ENCODE measurements at regions not wholly inside any gene's neighbourhood (a gene's known extent, or its start where the extent isn't known, plus 50 kb on each side); places are given as distances from the start of the nearest gene placed in this dataset.
"Not testable (repeated sequence)": the region's sequence is repeated elsewhere in the genome, so short reads cannot be mapped to it uniquely, and the experiment has no call there.

DNA sequence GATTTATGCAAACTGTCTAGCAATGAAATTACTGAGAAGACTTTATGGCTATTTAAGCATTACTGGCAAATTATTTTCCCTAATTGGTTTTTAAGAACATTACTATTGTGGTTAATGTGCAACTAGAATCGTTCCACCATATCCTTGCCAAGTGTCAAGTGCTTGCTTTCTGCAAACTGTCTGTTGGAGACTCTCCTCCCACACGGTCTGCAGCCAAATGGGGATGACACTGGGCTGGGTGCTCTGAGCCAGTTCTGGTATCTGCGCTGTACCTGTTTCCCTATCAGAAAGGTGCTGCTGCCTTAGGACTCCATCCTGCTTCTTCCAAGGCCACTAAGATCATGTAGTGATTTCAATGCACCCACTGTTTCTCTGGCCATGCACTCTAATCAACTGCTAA is 110.4 kb downstream of the RAMP3 start:
- no peak for DNase-seq (ENCODE audit: low spot score)

DNA sequence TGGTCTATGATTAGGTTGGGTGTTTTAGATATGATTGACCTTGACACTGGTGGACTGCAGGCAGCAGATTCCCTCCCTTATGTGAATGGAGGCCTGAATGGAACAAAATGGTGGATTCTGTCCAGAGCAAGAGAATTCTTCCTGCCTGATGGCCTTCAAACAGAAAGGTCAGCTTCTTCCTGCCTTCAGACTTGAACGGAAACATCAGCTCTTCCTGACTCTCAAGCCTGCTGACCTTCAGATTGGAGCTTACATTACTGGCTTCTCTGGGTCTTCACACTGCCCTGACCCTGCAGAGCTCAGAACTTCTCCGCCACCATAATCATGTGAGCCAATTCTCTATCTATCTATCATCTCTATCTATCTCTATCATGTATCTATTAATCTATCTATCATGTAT is 111.6 kb downstream of the RAMP3 start:
- DNase-seq (ENCODE audit: low spot score), result no peak

DNA sequence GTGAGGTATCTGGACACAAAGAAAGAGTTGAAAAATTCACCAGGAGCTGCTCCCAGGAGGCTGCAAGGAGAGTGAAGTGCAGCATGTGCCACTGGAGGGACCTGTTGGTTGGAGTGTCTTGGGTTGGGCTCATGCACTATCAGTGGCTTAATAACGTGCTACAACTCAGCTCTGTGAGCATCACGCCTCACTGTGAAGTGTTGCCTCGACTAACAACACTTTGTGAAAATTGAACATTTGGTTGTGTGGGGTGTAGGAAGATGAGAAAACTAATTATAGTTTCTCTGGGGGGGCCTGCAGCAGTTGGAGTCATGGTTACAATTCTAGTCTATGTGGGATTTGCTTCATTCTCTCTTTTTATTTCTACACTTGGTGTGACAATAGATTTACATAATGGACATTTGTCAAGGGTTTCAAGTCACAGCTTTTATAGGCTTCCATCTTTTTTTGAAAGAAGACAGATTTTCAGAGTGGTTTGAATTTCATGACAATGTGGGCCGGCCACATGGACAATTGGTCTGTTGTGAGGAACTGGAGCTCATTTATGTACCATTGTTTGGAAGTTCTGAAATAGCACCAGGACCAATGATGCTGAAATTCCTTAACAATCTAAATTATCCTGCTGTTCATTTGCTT is 121.3 kb downstream of the RAMP3 start:
- DNase-seq (ENCODE audit: low spot score), result no peak

DNA sequence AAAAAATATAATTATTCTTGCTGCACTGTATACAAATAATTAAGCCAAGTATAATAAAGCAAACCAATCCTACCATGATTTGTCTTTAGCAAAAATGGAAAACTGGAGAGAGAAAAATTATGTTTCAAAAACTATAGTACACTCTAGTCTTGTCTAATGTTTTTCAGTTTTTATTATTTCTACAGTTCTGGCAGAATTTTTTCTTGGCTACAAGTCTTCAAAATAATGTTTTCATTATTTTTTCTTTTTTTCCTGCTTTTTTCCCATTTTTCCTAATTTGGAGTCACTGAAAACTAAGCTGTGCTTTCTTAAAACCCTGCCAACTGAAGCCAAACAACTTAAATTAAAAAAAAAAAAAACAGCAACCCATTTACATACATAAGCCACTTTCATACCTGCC is 132.0 kb downstream of the RAMP3 start:
- DNase-seq (ENCODE audit: low spot score), result not testable (repeated sequence)

DNA sequence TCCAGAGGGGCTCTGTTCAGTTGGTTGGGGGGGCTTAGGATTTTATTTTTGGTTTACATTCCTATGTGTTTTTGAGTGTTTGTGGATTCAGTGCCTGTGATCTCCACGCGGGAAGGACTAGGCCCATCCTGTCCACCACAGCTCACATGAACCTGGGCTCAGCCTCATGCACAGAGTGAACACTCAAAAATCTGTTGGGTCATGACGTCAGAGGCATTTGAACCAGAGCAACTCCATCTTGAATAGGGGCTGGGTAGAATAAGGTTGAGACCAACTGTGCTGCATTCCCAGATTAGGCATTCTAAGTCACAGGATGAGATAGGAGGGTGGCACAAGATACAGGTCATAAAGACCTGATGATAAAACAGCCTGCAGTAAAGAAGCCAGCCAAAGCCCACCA is 133.3 kb downstream of the RAMP3 start:
- no peak for DNase-seq (ENCODE audit: low spot score)

DNA sequence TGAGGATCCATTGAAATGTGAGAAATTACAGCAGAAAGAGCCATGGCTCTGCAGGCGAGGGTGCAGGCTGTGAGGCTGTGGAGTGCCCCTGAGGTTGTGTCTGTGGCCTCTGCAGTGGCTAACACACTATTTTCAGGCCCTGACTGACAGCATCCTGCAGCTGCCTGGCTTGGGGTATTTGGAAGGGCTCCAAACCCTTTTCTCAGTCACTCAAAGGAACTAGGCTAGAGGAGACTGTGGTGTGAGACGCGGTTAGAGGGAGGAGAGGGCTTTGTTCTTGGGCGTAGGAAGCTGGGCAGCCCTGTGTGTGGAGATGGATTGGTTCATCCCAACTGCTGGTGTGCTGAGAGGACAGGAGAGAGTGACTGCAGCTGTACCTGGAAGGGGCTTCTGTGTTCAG is 134.9 kb downstream of the RAMP3 start:
- no peak for DNase-seq (ENCODE audit: low spot score)

DNA sequence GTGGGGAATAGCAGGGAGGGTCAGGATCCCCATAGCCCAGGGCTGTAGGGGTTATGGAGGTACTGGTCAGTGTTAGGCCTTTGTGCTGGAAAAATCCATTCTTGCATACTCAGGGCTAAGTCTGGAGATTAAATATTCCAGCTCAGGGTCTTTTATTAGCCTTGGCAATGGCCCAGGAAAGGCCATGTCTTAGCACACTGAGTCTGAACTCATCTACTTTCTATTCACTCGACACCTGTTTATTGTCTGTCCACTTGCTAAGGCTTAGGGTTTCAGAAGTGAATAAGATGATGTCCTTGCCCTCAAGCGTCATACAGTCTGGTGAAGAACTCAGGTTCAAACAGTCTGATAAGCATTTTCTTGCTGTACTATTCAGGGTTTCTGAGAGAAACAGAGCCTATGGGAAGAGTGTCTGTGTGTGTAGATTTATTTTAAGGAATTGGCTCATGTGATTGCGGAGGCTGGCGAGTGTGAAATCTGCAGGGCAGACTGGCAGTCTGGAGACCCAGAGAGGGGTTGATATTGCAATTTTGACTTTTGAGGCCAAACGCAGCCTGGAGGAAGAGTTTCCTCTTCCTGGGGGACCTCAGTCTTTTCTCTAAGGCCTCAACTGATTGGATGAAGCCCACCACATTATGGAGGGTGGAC is 135.8 kb downstream of the RAMP3 start:
- DNase-seq (ENCODE audit: low spot score), result no peak

DNA sequence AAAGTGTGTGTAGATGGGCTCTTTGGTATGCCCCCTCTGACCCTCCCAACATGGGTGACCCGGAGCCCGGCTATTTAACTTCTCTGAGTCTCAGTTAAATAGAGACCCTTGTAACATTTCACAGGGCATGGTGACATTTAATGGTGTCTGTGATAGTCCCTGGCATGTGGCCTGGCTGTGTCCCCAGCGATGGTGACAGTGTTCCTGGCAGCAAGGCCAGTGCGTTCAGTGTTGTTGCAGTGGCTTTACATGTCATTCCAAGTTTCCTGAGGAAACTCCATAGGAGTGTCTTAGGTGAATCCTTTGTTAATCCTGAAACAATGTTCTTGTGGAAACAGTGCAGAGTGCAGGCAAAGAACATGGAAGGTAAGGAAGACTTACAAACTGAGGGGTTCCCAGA is 137.0 kb downstream of the RAMP3 start:
- DNase-seq (ENCODE audit: low spot score), result no peak

DNA sequence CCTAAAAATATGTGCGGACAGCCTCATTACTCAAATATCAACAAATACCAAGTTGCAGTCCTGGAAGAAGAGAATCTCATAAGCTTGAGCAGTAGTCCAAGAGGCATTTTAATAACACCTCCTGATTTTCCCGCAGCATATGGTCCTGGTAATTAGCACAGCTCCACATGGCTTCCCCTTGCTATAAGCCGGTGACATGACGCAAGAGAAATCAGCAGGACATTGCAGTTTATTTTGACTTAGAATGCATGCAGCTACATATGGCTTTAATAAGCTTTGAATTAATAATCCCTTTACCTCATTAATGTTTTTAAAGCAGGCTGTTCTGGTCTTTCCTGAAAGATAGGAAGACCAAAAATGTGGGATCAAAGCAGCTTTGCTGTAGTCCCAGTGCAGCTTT is 137.6 kb downstream of the RAMP3 start:
- no peak for DNase-seq (ENCODE audit: low spot score)

DNA sequence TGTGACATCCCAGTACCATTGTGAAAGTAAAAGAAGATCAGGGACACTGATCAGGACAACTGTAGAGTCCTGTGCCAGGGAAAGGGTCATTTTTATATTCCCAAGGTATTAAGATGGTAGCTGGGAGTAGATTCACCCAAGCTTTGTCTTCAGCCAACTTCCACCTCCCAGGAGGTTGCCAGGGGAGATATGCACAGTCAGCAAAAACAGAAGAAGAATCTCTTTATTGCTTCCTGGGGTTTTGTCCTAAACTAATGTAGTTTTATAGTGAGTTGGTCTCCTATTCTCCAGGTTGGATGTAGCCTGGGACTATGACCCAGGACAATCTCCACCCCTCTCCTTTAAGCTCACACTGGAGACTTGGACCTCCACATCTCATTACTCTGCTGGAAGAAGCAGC is 139.2 kb downstream of the RAMP3 start:
- no peak for DNase-seq (ENCODE audit: low spot score)

DNA sequence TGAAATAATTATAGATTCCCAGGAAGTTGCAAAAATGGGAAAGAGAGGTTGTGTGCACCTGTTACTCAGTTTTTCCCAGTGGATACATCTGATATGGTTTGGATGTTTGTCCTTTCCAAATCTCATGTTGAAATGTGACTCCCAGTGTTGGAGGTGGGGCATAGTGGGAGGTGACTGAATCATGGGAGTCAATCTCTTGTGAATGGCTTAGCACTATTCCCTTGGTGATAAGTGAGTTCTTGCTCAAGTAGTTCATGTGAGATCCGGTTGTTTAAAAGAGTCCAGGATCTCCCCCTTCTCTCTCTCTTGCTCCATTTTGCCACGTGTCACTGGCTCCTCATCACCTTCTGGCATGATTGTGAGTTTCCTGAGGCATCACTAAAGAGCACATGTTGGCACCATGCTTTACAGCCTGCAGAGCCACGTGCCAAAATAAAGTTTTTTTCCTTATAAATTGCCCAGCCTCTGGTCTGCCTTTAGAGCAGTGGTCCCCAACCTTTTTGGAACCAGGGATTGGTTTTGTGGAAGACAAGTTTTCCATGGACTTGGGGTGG is 149.2 kb downstream of the RAMP3 start:
- DNase-seq (ENCODE audit: low spot score), result no peak

DNA sequence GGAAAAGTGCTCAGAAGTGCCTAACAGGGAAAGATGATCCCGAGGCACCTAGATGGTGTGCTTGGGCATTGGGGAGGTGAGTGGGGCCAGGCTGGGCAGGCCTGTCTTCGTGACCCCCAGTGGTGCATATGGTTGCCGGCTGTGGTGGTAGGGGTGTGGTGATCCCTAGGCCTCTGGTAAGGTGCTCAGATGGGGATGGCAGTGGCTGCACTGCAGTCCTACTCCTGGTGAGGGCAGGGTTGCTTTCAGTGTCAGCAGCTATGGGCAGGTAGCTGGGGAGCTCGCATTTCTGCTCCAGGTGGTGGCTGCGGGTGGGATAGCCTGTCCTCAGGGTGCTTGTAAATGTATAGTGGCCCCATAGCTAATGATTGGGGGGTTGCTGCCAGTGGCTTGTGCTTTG is 154.0 kb downstream of the RAMP3 start:
- DNase-seq (ENCODE audit: low spot score), result no peak

DNA sequence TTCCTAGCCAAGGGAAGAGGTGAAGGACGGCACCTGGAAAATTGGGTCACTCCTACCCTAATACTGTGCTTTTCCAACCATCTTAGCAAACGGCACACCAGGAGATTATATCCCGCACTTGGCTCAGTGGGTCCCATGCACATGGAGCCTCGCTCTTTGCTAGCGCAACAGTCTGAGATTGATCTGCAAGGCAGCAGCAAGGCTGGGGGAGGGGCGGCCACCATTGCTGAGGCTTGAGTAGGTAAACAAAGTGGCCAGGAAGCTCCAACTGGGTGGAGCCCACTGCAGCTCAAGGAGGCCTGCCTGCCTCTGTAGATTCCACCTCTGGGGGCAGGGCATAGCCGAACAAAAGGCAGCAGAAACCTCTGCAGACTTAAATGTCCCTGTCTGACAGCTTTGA is 157.9 kb downstream of the RAMP3 start:
- not testable (repeated sequence) for DNase-seq (ENCODE audit: low spot score)

DNA sequence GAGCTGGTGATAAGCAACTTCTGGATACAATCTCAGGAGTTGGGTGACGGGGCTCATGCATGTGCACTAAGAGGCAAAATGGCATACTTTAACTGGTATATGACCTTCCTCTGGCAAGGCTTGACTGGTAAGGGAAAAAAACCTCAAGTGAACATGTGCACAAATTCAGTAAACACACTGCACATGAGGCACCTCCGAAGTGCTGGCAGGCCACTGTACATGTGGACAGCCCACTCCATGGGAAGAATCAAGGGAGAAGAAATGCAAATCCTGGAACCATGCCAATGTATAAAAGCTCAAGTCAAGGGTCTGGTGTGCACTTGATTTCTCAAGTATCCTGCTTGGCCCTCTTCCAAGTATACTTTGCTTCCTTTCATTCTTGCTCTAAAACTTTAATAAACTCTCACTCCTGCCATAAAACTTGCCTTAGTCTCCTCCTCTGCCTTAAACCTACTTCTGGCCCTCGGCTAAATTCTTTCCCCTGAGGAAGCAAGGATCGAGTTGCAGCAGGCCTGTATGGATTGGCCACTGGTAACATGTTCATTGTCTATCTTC is 167.2 kb downstream of the RAMP3 start:
- no peak for DNase-seq (ENCODE audit: low spot score)

DNA sequence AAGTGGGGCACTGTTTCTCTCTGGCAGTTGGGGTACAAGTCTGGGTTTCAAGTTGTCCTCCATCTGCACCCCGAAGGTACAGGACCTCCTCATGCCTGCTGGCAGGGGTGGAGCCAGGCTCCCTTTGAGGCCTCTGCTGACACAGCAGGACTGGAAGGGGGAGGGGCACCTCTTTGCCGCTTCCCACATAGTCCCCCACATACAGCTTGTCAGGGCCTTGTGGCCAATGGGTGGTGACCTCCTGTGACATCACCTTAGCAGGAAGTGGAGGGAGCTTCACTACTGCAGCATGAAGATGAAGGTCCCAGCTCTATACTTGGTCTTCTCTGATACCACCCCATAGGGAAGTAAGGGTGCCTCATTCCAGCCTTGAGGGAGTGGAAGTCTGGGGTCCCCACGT is 167.8 kb downstream of the RAMP3 start:
- no peak for DNase-seq (ENCODE audit: low spot score)

DNA sequence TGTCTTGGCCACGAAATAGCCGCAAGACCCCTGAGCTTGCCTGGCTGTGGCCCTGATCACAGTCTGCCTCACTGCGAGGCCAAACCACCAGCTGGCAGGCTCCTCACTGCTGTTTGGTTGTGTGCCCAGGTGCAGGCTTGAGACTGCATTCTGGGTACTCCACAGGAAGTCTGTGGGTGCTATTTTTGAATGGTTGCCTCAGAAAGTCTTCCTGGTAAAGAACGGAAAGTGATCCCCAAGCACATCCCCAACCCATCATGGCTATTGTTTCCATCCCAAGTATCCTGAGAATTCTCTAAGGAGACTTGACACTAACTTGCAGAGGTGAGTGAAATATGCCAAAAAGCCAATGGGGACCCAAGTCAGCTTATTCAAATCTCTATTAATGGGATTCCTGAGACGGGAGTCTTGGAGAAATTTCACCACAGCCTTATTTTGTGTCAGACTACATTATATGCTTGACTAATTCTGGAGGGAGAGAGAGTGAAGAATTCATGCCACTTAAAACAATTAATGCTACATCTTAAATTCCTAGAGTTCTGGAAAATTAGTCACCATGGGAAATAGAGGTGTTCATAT is 170.9 kb downstream of the RAMP3 start:
- DNase-seq (ENCODE audit: low spot score), result no peak

DNA sequence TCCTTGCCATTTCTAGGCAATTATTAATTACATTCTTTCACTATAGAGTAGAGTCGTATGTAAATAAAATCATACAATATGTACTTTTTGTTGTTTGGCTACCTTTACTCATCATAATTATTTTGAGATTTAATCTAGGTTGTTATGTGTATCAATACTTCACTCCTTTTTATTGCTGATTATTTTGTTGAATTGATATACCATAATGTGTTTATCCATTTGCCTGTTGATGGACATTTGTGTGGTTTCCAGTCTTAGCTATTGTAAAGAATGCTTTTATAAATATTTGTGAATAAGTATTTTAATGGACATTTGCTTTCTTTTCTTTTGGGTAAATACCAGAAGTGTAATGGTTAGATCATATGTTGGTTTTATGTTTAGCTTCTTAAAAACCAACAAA is 174.0 kb downstream of the RAMP3 start:
- DNase-seq (ENCODE audit: low spot score), result no peak

DNA sequence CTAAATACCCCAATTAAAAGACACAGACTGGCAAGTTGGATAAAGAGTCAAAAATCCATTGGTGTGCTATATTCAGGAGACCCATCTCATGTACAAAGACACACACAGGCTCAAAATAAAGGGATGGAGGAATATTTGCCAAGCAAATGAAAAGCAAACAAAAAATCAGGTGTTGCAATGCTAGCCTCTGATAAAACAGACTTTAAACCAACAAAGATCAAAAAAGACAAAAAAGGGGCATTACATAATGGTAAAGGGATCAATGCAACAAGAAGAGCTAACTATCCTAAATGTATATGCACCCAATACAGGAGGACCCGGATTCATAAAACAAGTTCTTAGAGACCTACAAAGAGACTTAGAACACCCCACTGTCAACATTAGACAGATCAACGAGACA is 177.4 kb downstream of the RAMP3 start:
- not testable (repeated sequence) for DNase-seq (ENCODE audit: low spot score)

DNA sequence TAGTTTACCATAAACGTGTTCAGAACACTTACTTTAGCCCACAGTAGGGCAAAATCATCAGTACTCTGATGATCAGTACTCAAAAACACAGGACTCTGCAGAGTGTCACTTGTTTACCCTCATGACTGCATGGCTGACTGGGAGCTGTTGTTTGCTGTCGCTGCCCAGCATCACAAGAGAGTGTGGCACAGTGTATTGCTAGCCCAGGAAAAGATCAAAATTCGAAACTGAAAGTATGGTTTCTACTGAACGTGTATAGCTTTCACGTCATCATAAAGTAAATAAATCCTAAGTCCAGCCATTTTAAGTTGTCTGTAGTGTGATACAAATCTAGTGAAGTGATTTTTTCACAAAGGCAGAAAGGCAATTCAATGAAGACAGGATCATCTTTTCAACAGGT is 184.6 kb downstream of the RAMP3 start:
- DNase-seq (ENCODE audit: low spot score), result no peak

DNA sequence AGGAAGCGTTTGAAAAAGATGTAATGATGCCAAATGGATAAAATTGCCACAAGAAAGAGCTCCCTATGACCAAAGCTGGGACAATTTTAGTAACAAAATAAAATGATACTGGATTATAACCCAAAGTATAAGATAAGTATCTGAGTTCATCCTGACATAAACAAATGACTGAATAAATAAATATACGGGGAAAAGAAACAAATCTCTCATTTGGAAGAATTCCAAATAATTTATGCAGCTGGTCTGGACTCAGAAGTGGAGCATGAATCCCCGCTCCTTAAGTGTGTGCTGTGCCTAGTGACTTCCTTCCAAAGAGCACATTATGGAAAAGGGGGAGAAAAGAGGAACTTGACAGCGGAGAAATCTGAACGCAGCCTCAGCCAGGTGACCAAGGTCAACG is 186.2 kb downstream of the RAMP3 start:
- no peak for DNase-seq (ENCODE audit: low spot score)

DNA sequence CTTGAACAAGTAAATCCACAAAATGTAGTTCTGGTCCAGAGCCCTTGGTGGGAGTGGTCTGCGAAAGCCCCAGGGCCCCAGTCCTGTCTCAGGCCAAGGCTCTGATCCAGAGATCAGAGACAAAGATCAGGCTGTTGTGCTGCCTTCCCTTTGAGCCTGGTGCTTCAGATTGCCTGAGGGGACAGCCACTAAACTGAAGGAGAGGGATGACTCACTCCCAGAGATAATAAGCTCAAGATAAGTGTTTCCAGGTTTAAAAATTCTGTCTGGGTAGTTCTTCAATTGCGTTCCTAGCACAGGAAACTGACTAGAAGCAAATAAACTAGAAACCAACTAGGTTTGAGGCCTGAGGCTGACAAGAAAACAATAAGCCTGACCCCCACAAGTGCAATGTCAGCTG is 190.2 kb downstream of the RAMP3 start:
- no peak for DNase-seq (ENCODE audit: low spot score)

DNA sequence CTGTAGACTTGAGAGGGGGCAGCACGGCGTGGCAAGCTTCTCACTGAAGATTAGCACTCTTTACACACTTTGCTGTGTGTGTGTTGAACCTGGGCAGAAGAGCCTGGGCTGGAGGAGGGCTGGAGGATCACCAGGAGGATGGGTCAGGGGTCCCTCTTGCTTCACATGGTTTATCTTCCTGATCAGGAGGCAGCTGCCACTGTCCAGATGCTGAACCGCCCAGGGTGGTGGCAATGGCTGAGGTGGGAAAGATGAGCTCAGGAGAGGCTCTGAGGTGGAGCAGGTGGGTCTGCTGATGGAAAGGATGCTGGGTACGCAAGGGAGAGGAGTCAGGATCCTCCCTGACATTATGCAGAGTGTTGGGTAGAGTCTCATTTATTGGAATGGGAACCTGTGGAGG is 191.5 kb downstream of the RAMP3 start:
- no peak for DNase-seq (ENCODE audit: low spot score)

DNA sequence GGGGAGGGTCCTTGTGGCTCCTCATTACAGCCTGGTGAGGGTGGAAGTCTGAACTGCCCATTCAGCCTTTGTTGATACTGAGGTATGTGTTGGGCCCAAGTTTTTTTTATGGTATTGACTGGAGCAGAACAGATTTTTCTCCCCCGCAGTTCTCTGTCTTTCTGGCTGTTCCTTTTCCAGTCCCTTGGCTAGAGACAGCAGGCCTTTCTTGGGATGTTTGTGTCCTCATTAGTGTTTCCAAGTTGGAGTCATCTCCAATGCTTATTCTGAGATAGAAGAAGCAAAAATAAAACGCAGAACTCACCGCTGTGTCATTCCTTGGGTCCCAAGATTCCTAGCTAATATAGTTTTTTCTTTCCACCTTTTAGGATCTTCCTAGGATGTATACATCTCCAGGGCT is 193.3 kb downstream of the RAMP3 start:
- no peak for DNase-seq (ENCODE audit: low spot score)

Measured in HuH-7.5 (cell line).